ENCODE measurements at regions not wholly inside any gene's neighbourhood (a gene's known extent, or its start where the extent isn't known, plus 50 kb on each side); places are given as distances from the start of the nearest gene placed in this dataset.

GRCh38 chr22:26848244-26848920 lies 191.0 kb downstream of the MIAT start:
- Histone ChIP-seq H2BK12ac (ENCODE audit: low read depth, low read length) (no peak overlapping the region), H3K36me3 (ENCODE audit: control insufficient read depth in 2 of 4, insufficient read depth in 4 of 4, low read length in 3 of 4) (no peaks in the 10 kb centered on the region), H2BK5ac (ENCODE audit: low read depth, low read length) (no peak overlapping the region), H2AFZ (ENCODE audit: low read length) (no peak overlapping the region), H4K8ac (ENCODE audit: extremely low read depth, insufficient read depth, low read length) (no peak overlapping the region), H3K79me1 (ENCODE audit: low read depth, low read length) (no peaks in the 10 kb centered on the region), H2BK120ac (replicated peaks; ENCODE audit: low read depth, low read length) (no peak overlapping the region), H3K9ac (replicated peaks in 1 of 4; ENCODE audit: extremely low read depth in 1 of 4, low read depth in 3 of 4, low read length in 3 of 4) (no peak overlapping the region), H3K27me3 (replicated peaks in 1 of 4; ENCODE audit: control insufficient read depth in 3 of 4, extremely low read depth in 1 of 4, insufficient read depth in 3 of 4, low read length in 3 of 4) (no peaks in the 10 kb centered on the region), H4K5ac (ENCODE audit: insufficient read length, low read depth, low read length) (no peak overlapping the region), H3K4me2 (ENCODE audit: insufficient read depth in 1 of 2, low read depth in 2 of 2, low read length in 2 of 2) (no peak overlapping the region), H2AK5ac (ENCODE audit: low read depth, low read length) (no peak overlapping the region), H2BK15ac (ENCODE audit: low read length) (no peak overlapping the region), H2BK20ac (ENCODE audit: low read length) (no peak overlapping the region), H3K14ac (ENCODE audit: insufficient read length) (no peak overlapping the region), H3K79me2 (ENCODE audit: control insufficient read depth in 1 of 2, insufficient read depth in 2 of 2, low read length in 2 of 2) (no peaks in the 10 kb centered on the region), H3K23me2 (ENCODE audit: low read depth, low read length) (no peaks in the 10 kb centered on the region), H3K4me1 (replicated peaks in 1 of 4; ENCODE audit: control insufficient read depth in 3 of 4, insufficient read depth in 4 of 4, low read length in 3 of 4) (peaks cover 0 to 3% (median 0%) of the 10 kb centered on the region in 4 experiments; a peak in 1 of 7 replicates), H3K56ac (replicated peaks; ENCODE audit: insufficient read length, low read depth, low read length) (no peak overlapping the region), H4K20me1 (replicated peaks in 1 of 2; ENCODE audit: control insufficient read depth in 1 of 2, insufficient read depth in 2 of 2, low read length in 2 of 2) (no peaks in the 10 kb centered on the region), H3K23ac (ENCODE audit: insufficient read length) (no peak overlapping the region), H3K4me3 (ENCODE audit: extremely low read depth in 1 of 4, insufficient read depth in 2 of 4, low read depth in 3 of 4, low read length in 4 of 4) (no peak overlapping the region; a peak in 1 of 8 replicates), H4K91ac (replicated peaks; ENCODE audit: insufficient read length, low read length) (no peak overlapping the region), H3K4ac (replicated peaks; ENCODE audit: insufficient read length, low read depth, low read length) (no peak overlapping the region), H3K18ac (ENCODE audit: extremely low read depth, low read length) (no peak overlapping the region), H3K27ac (ENCODE audit: low read depth, low read length) (no peak overlapping the region), H3K9me3 (ENCODE audit: insufficient read depth in 2 of 2, low read depth in 1 of 2, low read length in 1 of 2) (no peaks in the 10 kb centered on the region)
- WGBS, 2 experiments (ENCODE audit: extremely low coverage in 1 of 2, insufficient coverage in 1 of 2, insufficient read length in 1 of 2, insufficient replicate concordance in 2 of 2, low coverage in 1 of 2, low lambda C conversion rate in 2 of 2, missing lambda C conversion rate in 1 of 2): 80% methylated on average over 9 of the region's 9 CpGs; no CpG with 5 or more reads in 1 of the 2 experiments
- DNase-seq (ENCODE audit: low read depth in 1 of 2, low spot score in 2 of 2) (peak in 1 of 2 experiments; percentile 26), FAIRE-seq (no peak)
- POLR2A ChIA-PET (ENCODE audit: partially characterized antibody): no interaction called here
- CTCF ChIA-PET (ENCODE audit: partially characterized antibody): interaction anchor here (0.6 to 1.9 kb wide), 4 partner anchors 12 to 266 kb away, joined by 3 to 5 read pairs (median 5); no protein-coding TSS in a partner anchor
- TF ChIP-seq RNF2 (IDR thresholded peaks at IDR 0.05; ENCODE audit: borderline replicate concordance, low read depth, low read length, missing control alignments, poor library complexity, severe bottlenecking): no peak
- TF ChIP-seq CHD2 (IDR thresholded peaks at IDR 0.05; ENCODE audit: low read length): no peak

Data from H1 (cell line).